GM06990 (cell line): ENCODE measurements at regions not wholly inside any gene's neighbourhood (a gene's known extent, or its start where the extent isn't known, plus 50 kb on each side); places are given as distances from the start of the nearest gene placed in this dataset.

ENCODE experiments used
- DNase-seq: peaks from one replicate; pipeline ENCODE4 v3.0.0-alpha.2; 2011; ENCODE audit not compliant: insufficient read length; ENCODE audit errors: extremely low read depth
- H3K27me3 ChIP-seq: replicated peaks from 2 replicates; pipeline ENCODE4 v1.6.0; 2011; ENCODE audit warnings: low read length; ENCODE audit not compliant: control insufficient read depth, insufficient read depth
- H3K36me3 ChIP-seq: 2 replicates; pipeline ENCODE4 v1.5.1; 2011; ENCODE audit warnings: low read length; ENCODE audit not compliant: control insufficient read depth, insufficient read depth
- H3K4me3 ChIP-seq: replicated peaks from 2 replicates; pipeline ENCODE4 v1.5.1; 2011; ENCODE audit warnings: low read depth, mild to moderate bottlenecking, control low read depth, low read length
- TF ChIP-seq, protein P1 (sequence below): IDR thresholded peaks from 2 replicates; pipeline ENCODE4 v1.5.1; 2011; ENCODE audit warnings: low read length, control low read depth, mild to moderate bottlenecking, inconsistent platforms; ENCODE audit not compliant: insufficient read depth, poor library complexity, severe bottlenecking

DNA sequence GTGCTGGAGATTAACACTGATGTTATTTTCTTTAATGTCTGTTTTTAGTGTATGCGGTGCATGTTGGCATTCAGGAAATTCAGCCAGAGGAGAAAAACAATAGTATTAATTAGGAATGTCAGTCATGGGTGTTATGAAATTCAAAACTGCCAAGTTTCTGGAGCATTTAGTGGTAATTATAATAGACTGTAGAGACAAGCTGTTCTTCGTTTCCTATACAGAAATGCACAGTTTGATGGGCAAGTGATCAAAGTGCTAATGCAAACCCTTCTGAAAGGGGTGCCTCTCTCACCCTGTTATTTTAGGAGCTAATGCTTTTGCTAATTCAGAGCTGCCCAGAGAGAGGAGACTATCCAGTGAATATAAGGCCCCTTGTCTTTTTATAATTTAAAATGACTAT lies 573.8 kb upstream of the EEF2KMT start:
- Histone ChIP-seq H3K4me3 (no peak overlapping the region), H3K27me3 (no peaks in the 10 kb centered on the region), H3K36me3 (no peaks in the 10 kb centered on the region)
- TF ChIP-seq, protein P1, sequence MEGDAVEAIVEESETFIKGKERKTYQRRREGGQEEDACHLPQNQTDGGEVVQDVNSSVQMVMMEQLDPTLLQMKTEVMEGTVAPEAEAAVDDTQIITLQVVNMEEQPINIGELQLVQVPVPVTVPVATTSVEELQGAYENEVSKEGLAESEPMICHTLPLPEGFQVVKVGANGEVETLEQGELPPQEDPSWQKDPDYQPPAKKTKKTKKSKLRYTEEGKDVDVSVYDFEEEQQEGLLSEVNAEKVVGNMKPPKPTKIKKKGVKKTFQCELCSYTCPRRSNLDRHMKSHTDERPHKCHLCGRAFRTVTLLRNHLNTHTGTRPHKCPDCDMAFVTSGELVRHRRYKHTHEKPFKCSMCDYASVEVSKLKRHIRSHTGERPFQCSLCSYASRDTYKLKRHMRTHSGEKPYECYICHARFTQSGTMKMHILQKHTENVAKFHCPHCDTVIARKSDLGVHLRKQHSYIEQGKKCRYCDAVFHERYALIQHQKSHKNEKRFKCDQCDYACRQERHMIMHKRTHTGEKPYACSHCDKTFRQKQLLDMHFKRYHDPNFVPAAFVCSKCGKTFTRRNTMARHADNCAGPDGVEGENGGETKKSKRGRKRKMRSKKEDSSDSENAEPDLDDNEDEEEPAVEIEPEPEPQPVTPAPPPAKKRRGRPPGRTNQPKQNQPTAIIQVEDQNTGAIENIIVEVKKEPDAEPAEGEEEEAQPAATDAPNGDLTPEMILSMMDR, result no peak
- DNase-seq, result no peak

DNA sequence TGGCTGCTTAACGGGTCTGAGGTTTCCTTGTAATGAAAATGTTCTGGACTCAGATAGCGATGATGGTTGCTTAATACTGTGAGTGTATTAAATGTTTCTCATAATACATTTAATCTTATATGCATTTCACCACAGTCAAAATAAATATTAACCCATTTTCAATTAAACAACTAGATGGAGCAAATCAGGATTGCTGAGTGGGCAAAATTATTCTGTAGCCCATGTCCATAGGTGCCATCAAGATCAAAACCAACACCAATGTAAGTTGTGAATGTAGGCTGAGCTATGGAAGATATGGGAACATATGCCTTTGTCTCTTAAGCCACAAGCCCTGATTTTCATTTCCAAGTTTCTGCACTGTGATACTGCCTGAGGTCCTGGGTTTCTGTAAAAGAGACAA lies 572.6 kb upstream of the EEF2KMT start:
- no peak overlapping the region for H3K4me3 ChIP-seq
- TF ChIP-seq, protein P1, result no peak
- no peaks in the 10 kb centered on the region for H3K27me3 ChIP-seq
- DNase-seq, result no peak
- no peaks in the 10 kb centered on the region for H3K36me3 ChIP-seq

DNA sequence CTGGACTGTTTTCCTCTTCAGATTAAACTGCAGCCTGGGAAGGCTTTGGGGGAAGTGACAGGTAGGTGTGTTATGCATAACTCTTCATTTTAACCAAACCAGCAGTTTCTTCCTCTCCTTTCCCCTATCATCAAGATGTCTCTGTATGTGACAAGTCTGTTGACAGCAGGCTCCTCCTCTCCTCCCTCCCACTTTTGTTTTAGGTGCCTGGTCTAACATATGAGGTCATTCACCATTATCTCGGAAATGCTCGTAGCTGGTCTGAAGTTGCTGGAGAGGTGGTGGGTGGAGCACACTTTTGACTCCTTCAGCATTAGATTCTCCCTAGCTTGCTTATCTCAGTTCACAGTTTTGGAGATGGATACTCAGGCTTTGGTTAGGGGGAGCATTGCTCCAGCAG lies 571.0 kb upstream of the EEF2KMT start:
- no peaks in the 10 kb centered on the region for H3K36me3 ChIP-seq

DNA sequence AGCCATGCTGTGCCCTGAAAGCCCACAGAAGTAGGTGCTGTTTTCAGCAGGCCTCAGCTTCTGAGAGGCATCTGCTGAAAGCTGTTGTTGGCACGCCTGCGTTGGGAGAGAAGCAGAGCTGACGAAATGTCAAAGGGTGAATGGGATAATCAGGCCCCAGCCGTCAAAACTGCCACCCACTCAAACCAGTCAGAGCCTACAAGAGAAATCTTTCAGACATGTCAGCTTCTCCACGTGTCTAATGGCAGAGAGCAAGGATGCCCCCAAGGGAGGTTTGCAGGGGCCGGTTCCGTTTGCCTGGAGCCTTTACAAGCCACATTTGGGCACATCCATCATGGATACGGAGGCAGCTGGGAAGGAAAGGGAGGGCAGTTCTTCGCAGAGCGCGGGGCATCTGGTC lies 568.2 kb upstream of the EEF2KMT start:
- Histone ChIP-seq H3K27me3 (no peaks in the 10 kb centered on the region), H3K4me3 (no peak overlapping the region), H3K36me3 (no peaks in the 10 kb centered on the region)
- TF ChIP-seq, protein P1, result no peak
- DNase-seq, result no peak

More for the DNA sequence above, 571.0 kb upstream of the EEF2KMT start:
- Histone ChIP-seq H3K4me3 (no peak overlapping the region), H3K27me3 (no peaks in the 10 kb centered on the region)
- no peak for DNase-seq
- TF ChIP-seq, protein P1, result no peak

DNA sequence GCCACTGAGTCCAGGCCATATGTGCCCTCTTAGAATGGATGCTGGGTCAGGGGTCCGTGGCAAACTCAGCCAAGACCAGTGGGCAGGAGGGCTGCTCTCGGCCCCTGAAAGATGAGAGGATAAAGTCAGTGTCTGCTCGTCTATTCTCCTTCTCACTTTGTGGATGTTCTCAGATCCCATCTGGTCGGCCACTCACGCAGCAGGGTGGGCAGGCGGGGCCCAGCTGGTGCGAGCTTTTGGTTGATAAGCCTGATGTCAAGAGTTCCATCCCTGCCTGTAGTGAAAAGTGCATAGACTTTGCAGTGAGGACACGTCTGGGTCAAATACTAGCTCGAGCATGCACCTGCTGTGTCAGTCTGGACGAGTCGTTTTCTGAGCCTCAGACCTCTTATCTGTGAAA lies 556.2 kb upstream of the EEF2KMT start:
- TF ChIP-seq, protein P1, result no peak
- no peak for DNase-seq
- Histone ChIP-seq H3K27me3 (no peaks in the 10 kb centered on the region), H3K4me3 (no peak overlapping the region), H3K36me3 (no peaks in the 10 kb centered on the region)

DNA sequence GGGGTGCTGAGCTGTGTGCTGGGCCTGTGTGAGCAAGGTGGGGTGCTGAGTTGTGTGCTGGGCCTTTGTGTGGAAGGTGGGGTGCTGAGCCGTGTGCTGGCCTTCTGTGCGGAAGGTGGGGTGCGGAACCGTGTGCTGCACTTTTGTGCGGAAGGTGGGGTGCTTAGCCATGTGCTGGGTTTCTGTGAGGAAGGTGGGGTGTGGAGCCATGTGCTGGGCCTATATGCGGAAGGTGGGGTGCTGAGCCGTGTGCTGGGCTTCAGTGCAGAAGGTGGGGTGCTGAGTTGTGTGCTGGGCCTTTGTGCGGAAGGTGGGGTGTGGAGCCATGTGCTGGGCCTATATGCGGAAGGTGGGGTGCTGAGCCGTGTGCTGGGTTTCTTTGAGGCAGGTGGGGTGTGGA lies 555.4 kb upstream of the EEF2KMT start:
- no peak for DNase-seq
- H3K4me3 ChIP-seq, result no peak overlapping the region
- H3K27me3 ChIP-seq, result no peaks in the 10 kb centered on the region
- TF ChIP-seq, protein P1, result no peak
- H3K36me3 ChIP-seq, result no peaks in the 10 kb centered on the region
